GM18520 (cell line): ENCODE measurements at regions not wholly inside any gene's neighbourhood (a gene's known extent, or its start where the extent isn't known, plus 50 kb on each side); places are given as distances from the start of the nearest gene placed in this dataset.

Source experiments
- ATAC-seq: cut with Tn5 transposase; IDR thresholded peaks from one replicate; pipeline ENCODE4 v1.9.1; 2021; ENCODE audit not compliant: unreplicated experiment

DNA sequence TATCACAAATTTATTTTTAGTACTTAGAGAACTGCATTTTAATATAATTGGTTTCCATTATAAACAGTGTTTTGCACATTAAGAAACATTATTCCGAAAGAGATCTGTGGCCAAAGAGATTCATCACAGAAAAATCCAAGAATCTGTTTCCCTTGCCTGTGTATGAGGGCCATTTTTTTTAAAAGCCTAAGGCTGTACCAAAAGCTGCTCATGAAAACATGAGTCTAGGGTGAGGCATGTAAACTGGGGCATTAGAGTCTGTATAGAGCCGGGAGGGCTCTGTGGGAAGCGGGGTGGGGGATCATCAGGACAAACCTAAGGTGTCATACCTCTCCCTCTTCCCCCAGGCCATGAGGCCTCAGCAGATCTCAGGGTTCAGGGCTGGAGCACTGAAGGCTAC lies 223.8 kb downstream of the FBXO15 start:
- no peak for ATAC-seq

DNA sequence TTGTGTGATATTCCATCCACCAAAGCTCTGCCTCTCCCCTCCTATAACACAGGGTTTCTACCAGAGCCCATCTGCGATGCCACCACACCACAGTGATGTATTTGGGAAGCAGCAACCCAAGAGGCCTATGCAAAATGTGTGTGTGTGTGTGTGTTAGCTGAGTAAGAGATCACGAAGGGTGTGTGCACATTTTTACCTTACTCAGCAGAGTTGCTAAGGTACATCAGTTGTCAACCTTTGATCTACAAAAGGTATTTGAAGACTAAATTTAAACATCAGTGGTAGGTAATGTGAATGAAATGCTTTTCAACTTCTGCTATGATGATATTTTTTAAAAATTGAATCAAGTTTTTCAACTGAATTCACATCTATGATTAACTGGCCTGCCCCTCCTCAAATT lies 227.6 kb downstream of the FBXO15 start:
- no peak for ATAC-seq

DNA sequence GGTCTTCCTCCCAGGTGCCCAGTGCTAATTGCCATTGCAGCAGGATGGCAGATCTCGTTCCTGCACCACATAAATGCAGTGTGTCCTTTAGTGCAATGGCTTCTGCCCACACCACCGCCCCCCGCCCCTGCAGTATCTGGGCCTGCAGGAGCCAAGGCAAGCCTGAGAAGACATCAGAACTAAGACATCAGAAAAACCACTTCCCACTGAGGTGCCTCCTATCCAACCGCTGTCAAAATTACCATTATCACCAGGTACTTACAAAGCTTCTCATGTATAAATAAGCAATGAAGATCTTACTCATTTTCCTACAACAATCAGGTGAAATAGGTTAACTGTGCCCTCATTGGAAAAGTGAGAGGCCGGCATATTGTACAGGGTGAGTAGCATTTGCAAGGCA lies 228.8 kb downstream of the FBXO15 start:
- ATAC-seq: no peak

DNA sequence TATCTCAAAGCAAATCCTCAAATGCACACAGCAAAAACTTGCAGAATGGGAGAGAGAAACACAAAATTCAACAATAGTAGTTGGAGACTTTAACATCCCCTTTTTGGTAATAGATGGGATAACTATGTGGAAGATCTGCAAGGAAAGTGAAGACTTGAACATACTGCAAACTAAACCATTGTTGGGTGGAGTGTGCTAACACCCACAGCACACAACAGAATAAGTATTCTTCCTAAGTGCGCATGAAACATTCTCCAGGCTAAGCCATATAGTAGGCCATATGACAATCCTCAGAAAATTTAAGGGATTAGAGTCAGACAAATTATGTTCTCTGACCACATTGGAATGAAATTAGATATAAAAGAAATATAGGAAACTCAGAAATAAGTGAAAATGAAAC lies 230.6 kb downstream of the FBXO15 start:
- ATAC-seq: no peak

DNA sequence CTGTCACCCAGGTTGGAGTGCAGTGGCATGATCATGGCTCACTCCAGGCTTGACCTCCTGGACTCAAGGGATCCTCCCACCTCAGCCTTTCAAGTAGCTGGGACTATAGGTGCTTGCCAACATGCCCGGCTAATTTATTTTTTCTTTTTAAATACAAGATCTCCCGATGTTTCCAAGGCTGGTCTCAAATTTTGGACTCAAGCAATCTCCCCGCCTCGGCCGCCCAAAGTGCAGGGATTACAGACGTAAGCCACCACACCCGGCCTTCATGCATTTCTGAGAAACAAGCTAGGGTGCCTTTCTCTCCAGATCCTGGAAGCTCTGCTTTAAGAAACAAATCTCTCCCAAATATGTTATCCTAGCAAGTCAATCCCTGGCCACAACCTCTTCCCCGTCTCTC lies 234.1 kb downstream of the FBXO15 start:
- ATAC-seq: no peak

DNA sequence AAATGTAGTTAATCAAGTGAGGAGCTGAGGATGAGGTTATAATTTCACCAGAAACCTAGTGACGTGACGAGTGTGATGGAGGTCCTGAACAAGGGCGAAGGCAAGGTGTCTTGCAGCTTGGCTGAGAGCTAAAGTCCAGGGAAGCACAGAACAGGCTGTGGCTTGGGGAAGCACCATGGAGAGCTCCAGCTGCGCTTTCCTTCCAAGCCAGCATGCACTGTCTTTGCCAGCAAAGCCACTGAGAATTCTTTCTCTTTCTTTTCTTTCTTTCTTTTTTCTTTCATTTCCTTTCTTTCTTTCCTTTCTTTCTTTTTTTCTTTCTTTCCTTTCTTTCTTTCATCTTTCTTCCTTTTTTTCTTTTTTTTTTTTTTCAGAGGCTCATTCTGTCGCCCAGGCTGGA lies 239.3 kb downstream of the FBXO15 start:
- ATAC-seq: no peak

DNA sequence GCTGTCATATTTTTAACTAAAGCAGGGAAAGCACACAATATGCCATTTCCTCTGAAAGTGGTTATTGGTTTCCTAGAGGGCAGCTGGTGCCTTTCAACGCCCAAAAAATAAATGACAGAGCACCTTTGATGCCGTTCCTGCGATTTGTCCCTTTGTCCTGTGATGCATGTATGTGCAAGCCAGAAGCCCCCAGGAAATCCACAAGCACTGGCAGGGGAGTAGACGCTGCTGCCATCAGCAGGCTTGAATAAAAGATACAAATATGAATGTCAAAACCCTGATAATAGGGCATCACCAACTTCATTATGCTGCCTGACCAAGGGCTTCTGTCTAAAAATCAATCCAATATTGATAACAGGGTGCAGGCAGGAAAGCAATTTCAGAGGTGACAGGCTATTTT lies 246.1 kb downstream of the FBXO15 start:
- ATAC-seq: no peak

DNA sequence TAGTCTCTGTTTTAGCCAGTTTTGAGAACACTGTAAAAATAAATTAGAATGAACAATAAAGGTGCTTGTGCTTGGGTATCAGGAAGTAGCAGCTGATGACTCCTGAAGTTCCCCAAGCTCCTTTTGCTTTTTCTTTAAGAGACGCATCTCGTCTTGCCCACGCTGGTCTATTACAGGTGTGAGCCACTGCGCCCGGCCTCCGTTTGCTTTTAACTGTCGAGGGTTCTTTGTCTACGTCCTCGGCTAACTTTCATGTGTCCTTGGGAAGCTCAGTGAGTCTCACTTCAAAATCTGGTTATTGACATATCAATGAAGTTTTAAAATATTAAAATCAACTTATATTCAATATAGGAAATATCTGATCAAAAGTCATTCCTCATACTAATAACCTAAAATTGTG lies 246.5 kb downstream of the FBXO15 start:
- no peak for ATAC-seq

DNA sequence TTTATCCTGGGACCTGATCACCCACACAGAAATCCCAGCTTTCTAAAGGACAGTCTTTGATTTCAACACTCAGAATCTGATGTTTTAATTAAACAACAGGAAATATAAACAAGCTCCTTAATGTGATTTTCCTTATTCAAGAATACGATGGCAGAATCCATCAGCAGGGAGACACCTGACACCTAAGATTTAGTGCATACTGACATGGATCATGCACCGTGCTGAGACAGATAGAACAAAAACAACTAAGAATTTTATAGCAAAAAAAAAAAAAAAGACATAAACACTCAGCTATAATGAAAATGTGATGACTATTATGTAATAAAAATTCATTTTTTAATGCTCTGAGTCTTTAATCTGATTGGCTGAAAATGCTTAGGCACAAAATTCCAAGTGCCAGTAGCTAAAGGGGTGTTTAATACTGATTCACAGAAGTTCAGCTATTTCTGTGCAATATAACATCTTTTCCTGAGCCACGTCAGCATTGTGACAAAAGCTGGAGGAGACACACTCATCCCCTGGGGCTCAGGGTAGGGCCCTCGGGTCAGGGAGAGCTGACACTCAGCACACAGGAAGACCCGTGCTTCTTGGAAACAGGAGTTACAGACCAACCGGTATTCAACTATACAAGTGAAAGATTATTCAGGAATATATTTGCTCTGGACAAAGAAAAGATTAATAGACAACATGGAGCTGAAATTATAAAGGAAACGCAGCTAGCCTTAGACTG lies 247.4 kb downstream of the FBXO15 start:
- no peak for ATAC-seq

DNA sequence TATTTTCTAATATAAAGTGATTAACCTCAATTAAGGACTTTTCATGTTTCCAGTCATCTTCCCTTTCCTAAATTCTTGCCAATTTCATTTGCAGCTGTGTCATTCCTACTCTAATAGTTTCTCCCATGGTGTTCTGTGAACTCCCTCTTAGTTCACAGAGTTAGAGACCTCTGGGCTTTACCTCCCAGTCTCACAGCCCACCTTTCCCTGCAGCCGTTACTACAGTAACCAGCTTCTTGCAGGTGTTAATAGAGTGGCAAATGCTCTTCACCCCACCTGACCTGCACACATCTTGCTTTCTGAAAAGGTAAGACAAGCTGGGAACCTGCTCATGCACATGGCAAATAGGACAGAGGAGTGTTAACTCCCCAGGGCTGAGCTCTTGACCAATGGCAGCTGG lies 250.1 kb downstream of the FBXO15 start:
- ATAC-seq: no peak

DNA sequence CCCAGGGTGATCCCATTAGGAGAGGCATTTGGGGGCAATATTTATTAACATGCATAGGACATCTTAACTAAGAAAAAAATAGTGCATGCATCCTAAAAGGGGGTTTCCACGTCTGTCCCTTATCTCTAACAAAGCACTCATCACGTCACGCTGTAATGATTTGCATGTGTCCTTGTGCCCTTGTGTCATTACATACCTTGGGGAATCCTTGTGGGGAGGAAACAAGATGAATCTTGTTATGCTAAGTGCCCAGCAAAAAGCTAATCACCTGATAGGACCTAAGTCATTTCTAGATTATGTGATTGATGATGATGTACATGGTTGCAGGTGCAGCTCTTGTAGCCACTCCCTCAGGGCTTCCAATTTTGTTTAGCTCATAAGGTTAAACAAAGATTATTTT lies 250.9 kb downstream of the FBXO15 start:
- ATAC-seq: peak; percentile 87

DNA sequence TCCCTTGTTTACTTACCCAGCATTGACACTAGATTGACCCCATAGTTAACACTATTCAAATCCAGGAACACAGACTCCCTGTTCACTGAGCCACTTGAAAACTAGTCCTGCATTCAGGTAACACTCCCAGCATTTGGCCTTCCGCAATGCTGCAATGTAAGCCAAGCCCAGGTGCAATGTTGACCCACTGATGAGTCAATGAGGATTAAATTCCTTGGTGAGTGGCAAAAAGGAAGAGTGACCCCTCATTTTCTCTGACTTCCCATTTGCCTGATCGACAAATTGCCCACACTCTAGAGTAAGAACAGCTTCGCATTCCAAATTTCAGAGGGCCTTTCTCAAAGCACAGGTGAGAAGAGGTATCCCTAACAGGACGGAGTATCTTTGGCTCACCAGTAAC lies 251.9 kb downstream of the FBXO15 start:
- ATAC-seq: no peak

DNA sequence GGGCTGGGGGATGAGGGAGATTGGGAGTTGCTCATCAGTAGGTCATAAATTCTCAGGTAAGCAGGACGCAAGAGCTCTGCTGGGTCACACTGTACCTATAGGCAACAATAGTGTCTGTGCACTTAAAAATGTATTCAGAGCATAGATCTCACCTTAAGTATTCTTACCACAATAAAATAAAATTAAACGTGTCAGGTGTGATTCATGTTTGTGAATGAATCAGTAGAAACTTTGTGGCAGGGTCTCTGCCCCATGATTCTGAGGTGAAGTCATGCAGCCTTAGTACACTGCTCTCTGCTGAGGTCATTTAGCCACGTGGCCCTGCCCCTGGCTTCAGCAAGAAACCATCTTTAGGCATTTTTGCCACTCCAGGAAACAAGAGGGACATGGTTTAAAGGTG lies 253.8 kb downstream of the FBXO15 start:
- no peak for ATAC-seq

DNA sequence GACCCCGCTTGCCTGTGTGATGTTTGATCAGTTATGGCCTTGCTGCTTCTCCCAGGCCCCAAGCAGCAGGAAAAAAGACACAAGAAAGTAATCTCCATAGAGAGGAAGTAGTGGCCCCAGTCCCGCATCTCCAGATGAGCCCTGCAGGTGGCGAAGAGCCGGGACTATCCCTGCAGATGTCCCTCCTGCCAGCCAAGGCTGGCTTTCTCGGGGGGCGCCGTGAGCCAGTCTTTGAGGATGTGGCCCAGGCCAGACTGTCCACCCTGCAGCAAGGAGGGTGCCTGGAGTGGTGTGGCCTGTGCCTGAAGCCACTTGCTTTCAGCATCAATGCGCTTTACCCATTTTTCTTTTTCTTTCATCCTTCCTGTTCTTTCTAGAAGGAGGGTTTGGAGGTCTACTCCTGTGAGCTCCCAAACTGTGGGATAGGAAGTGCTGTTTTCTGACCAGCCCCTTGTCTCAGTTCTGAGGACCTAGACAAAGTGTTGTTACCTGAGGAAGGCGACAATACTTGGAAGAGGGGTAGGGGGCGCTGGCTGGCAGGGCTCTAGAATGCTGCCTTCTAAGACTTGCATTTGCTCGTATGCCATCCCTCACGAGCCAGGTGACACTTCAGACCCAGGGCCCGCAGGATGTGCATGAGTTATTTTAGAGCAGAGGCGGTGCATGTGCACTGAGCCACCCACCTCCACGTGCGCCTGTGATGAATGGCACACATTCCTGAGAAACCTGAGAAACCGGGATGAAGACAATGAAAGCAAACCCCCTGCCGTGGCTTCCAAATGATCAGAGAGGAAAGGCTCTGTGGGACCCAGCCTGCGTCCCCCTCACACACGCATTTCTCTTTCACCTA lies 255.8 kb downstream of the FBXO15 start:
- no peak for ATAC-seq

DNA sequence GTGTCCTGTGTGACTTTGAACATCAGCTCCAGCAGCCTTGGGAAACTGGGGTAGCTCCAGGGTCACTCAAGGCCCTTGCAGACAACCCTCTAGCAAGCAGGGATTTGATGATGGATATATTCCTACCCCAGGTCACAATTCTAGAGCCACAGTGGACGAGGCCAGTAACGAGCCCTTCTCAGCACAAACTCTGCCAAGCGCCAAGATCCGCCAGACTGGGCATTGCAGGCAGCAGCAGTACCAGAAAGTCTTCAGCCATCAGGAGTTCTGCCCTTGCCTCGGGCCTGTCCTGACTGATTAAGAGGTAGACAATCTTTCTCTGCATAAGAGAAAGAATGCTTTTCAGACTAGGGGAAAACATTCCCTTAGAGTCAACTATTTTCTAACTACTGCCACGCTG lies 259.1 kb downstream of the FBXO15 start:
- ATAC-seq: no peak

DNA sequence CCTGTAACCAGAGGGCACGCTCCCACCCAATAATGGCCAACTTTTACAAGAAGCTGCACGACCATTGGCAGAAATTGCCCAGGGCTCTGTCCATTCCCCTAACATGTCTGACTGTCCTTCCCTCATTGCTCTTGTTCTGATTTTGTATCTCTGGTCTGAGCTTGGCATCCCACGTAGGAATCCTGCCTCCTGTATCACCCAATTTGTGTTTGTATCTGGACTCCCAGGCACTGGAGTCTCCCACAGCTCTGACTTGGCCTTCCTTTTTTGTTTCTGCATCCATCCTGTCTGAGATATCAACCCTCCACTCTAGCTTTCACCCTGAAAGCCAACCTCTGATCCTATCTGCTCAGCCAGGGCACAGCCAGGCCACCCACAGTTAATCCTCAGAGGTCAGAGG lies 259.8 kb downstream of the FBXO15 start:
- no peak for ATAC-seq

DNA sequence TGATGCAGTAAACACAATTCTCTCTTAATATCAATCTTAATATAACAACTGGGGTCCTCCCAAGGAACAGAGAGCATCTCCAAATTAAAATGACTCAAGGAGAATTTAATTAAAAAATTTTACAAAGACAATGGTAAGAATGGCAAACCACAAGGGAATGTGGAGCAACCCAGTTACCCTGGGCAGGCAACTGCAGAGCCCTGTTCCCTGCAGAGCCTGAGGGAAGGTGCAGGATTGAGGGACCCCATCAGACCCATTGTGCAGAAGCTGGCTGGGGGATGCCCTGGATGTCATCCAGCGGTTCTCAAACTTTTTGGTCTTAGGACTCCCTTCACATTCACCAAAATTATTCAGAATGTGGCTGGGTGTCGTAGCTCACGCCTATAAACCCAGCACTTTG lies 262.8 kb downstream of the FBXO15 start:
- no peak for ATAC-seq

DNA sequence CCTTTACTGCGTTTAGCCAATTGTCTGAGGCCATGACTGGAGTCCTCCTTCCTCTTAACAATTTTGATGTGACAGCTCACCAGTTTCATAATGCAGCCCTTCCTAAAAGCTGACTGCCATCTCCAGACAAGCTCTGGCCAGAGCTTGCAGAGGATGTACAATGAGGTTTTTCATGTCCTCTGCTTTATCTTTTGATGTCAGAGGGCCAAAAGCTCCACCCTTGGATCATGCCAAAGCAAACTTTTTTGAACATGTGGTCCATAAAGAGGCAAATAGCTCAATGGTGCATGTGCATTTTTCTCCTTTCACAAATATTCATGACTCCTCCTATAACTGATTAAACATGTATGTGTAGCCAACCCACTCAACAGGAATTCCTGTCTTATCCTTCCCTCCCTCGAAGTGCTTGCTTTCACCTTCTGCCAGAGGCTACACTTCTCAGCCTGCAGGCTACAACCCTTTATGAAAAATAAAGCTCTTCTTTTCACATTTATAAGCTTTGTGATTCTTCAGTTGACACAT lies 266.2 kb downstream of the FBXO15 start:
- ATAC-seq: no peak

DNA sequence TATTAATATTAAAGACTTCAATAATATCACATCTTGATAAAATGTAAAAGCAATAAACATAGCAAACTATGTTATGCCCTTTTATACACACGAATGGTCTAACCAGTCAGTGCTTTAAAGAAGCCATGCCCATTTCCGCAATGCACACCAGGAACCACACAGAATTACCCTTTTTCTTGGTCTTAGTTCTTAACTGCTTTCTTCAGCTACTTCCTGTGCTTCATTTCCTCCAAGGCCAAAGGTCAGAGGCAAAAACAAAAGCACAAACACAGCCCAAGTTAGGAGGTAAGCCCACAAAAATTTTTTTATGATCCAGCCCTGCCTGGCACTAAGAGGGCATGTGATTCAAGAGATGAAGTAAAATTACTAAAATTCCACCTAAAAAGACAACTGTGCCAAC lies 267.2 kb downstream of the FBXO15 start:
- ATAC-seq: no peak

DNA sequence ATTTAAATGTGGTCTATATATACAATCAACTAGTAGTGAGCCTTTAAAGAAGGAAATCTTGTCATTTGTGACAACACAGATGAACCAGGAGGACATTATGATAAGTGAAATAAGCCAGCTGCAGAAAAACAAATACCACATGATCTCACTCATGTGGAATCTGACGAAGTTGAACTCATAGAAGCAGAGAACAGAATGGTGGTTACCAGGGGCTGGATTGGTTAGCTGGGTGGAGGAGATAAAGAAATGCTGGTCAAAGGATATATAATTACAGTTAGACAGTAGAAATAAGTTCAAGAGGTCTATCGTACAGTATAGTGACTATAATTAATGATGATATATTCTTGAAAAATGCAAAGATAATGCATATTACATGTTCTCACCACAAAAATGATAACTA lies 267.9 kb downstream of the FBXO15 start:
- no peak for ATAC-seq

DNA sequence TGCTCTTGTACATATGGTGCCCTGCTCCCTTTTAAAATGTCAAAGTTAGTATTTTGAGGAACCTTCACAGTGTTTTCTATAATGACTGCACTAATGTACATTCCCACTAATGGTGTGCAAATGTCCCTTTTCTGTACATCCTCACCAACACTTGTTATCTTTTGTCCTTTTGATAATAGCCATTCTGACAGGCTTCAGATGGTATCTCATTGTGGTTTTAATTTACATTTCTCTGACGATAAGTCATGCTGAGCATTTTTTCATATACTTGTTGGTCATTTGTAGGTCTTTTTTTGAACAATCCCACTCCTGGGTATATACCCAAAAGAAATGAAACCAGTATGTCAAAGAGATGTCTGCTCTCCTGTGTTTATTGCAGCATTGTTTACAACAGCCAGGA lies 268.3 kb downstream of the FBXO15 start:
- no peak for ATAC-seq

DNA sequence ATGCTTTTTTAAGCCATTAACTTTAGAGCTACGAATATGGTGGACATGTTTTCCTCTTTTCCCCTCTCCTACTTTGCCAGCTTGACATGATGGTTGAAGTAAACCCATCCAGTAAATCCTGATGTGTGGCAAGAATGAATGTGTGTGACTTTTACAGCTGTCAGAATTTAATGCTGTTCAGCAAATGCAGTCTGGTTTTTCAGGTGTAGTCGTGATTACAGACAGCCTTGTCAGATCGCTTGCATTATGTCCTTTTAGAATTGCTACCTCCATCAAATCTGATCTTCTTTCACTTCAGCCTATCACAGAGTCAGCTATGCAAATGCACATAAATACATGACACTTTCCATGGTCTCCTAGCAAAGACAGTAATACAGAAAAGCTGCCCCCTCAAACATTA lies 278.5 kb downstream of the FBXO15 start:
- ATAC-seq: no peak
